ENCODE measurements at regions not wholly inside any gene's neighbourhood (a gene's known extent, or its start where the extent isn't known, plus 50 kb on each side); places are given as distances from the start of the nearest gene placed in this dataset.
"Not testable (repeated sequence)": the region's sequence is repeated elsewhere in the genome, so short reads cannot be mapped to it uniquely, and the experiment has no call there.

DNA sequence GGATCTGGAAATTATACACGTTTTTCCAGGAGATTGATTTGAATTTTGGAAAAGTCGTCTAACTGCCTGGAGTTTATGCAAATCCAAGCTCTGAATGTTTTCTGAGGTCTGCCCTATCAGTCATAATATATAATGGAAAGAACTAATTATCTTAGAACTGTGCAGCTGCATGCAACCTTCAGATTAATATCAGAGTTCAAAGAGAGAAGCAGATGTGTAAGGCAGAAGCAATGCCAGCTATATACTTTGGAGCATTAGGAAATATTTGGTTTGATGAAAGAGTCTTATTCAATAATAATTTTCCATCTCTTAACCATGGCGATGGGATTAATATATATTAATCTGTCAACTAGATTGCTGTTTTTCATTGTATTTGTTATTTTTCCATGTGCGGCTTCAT is 500.9 kb downstream of the NEBL start:
- no peak for DNase-seq

DNA sequence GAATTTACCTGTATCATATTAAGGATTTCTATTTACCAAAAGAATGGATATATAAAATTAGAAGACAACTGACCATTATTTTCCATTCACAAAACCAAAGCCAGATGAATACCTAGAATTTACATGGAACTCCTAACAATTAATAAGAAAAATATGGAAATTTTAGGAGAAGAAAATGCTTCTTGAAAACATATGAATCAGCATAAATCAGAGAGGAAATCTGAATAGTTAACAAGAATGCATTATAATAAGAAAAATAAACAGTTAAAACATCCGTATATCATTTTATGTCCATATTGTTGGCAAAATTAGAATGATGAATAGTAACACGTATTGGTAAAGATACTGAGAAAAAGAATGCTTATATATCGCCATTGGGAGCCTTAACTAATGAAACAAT is 505.5 kb downstream of the NEBL start:
- no peak for DNase-seq

DNA sequence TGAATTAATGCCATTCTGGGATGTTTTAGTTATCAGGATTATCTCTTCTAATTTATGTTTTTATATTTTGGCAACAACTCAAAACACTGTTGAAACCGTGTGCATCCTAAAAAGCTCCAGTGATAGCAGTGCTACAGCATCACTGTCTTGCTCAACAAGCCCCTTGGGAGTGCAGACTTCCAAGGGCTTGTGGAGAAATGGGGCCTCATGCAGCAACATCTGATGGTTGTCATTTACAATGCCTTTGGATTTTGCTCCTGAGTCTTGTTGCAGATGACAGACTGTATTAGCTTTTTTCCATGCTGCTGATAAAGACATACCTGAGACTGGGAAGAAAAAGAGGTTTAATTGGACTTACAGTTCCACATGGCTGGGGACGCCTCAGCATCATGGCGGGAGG is 515.4 kb downstream of the NEBL start:
- no peak for DNase-seq

DNA sequence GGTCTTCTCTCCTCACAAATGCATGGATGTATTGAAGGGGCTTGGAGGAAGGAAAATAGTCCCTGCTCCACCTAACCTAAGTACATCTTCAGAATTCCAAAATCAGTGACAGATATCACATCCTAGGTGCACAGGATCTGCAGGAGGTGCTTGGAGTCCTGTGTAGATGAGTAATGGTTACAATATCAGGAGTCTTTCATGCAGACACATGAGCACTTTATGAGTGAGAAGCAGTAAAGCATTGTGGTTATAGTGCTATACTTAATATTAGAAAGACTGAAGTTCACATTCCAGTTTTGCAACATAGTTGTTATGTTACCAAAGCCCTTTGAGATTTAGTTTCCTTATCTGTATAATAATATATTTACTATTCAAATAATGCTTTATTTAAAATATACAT is 516.7 kb downstream of the NEBL start:
- no peak for DNase-seq

DNA sequence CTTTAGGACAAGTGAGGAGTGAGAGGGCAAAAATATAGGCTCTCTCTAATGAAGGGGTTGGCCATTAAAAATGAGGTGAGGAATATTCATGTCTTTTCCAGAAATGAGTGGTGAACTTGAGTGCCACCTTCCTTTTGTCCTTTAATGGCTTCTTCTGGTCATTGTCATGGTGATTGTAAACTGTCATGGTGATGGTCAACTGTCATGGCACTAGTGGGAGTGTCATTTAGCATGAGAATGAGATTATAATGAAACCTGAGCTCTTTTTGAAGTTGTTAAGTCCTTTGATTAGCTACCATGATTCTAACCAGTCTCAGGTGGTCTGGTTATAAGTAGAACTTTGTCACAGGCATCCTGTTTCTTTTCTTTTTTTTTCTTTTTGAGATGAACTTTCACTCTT is 524.4 kb downstream of the NEBL start:
- no peak for DNase-seq

DNA sequence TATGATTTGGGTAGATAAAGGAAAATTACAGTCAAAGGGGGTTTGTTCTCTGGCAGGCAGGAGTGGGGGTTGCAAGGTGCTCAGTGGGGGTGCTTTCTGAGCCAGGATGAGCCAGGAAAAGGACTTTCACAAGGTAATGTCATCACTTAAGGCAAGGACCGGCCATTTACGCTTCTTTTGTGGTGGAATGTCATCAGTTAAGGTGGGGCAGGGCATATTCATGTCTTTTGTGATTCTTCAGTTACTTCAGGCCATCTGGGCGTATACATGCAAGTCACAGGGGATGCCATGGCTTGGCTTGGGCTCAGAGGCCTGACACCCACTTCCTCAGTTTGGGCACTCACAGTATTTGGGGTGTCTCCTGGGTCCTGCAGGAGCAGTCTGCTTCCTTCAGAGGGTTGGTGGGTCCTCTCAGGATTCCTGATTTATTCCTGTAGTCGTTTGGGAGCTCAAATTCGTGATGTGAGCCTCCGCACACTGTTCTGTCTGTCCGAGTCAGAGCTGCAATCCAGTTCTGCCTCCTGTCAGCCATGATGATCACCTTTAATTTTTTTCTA is 526.1 kb downstream of the NEBL start:
- DNase-seq, result not testable (repeated sequence)

DNA sequence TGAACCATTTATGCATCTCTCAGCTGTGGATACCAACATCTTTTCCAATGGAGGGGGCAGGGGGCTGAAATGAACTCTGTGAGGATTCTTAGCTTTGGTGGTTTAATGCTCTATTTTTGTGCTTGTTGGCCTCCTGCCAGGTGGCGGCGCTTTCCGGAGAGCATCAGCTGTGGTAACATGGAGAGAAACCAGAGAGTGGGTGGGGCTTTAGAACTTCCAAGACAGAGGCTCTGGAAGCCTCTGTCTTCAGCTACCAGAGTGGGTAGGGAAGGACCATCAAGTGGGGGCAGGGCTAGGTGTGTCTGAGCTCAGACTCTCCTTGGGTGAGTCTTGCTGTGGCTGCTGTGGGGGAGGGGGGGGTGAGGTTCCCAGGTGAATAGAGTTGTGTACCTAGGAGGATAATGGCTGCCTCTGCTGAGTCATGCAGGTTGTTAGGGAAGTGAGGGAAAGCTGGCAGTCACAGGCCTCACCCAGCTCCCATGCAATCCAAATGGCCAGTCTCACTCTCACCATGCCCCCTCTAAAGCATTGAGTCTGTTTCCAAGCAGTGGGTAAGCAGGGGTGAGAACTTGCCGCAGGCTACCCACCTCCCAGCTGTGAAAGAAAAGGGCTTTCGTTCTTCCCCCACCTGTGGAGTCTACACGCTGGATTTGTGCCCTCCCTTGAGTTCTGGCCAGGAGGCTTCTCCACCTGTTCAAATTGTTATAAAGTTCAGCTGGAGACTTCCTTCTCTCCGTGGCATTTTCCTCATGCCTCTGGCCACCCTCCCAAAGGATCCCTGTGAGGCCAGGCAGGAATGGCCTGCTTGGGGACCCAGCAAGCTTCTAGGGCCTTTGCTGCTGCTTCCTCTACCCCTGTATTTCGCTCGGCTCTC is 527.0 kb downstream of the NEBL start:
- no peak for DNase-seq

DNA sequence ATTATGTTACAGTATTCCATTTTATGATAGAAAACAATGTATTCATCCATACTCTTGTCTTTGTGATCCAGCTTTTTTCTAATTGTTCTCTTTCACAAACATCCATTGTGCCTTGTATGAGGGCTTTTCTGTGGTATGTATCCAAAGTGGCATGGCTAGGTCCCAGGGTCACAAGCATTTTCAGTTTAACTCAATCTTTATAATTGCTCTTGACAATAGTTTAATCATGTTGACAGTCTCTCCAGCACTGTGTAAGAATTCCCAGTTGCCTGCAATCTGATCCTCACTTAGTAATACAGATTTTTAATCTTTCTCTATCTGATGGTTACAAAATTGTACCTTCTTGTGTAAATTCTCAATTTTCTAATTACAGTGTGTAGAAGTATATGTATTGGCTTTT is 533.4 kb downstream of the NEBL start:
- no peak for DNase-seq

DNA sequence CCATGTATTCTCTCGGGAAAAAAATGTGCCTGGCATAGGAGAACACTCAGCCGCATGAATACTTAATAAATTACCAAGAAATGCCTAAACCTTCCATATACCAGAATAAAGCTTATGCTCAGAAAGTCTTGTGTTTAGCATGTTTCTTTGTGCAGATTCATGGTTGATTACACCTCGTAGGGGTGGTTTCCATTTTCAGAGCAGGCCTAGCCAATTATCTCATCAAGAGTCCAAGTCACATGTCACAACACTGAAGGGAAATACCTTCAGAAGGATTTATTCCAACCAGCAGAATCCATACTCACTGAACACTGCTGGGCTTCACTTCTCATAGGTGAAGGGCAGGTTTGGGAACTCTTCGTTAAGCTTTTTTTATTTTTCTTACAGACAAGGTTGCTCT is 539.7 kb downstream of the PLXDC2 start:
- DNase-seq, result no peak

DNA sequence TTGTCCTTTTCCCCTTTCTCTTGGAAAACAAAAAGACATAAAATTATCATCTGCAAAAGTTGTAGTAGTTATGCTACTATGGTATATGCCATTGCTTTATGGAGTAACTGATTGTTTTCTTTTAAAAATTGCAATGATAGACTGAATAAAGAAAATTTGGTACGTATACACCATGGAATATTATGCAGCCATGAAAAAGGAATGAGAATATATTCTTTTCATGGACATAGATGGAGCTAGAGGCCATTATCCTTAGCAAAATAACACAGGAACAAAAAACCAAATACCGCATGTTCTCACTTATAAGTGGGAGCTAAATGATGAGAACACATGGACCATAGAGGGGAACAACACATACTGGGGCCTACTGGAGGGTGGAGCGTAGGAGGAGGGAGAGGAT is 538.8 kb downstream of the PLXDC2 start:
- DNase-seq, result no peak

DNA sequence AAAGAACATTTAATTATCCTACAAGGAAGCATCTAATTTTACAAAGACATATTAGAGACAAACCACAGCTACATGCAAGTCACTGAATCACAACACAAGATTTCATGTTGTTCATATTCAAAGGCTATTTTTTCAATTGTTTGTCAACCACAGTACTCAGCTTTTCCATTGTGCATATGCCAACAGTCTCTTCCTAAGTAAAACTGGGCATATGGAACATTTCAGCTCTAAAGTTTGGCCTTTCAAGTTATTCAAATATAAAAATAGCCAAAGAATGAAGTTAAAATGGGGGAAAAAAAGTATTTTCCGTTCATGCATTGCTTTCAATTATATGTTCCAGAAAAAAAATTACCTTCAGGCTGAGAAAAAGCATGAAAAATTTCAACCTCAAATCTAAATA is 537.9 kb downstream of the PLXDC2 start:
- DNase-seq, result no peak

DNA sequence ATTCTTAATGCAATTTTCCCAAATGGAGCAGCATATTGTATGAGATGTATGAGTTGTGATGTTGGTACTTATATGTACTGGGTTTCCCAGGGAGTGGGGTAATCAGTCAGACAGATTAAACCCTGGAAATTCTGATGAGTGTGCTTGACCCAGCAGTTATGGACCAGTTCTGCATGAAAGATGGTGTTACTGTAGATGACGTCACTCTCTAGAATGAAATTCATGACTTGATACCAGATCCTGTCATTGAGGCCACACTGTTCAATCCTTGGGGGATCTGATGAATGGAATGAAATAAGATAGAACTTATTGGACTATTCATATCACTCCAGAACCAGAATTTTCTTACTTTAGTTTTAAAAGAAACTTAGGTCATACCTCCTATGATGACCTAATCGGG is 534.3 kb downstream of the PLXDC2 start:
- no peak for DNase-seq

DNA sequence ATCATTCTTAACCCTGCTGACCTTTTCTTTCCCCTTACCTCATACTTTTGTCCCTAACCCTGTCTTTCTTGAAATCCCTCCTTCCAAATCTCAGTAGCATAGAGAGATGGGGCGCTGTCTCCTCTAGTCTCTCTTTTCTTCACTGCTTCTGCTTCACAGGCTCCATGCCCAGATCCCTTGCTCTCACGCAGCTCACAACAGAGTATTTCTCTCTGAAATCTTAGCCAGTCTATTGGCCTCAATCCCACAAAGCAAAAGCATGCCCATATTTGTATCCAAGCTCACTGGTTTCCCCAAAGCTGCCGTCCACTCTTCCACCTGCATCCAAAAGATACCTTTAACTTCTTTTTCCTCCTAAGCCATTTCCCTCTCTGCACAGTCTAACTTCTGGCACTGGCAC is 526.8 kb downstream of the PLXDC2 start:
- no peak for DNase-seq

All from fibroblast of skin of abdomen (primary cell).